ENCODE measurements at regions not wholly inside any gene's neighbourhood (a gene's known extent, or its start where the extent isn't known, plus 50 kb on each side); places are given as distances from the start of the nearest gene placed in this dataset.

DNA sequence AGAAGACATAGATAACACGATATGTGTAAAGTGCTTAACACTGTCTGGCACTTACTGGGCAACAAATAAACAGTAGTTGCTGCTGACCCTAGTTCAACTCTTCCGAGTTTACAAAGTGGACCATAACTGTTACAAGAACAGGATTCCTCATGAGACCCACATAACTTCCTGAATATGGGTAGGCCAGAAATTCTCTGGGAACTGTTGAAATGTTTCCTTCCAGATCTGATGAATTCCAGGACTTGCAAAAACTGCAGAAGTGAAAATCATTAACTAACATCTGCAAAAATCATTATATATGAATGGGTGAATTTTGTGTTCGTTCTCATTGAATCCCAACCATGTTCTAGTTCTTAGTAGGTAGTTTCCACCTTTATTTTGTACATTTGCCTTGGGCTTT is 181.7 kb upstream of the MME start:
- no peaks in the 10 kb centered on the region for H3K4me1 ChIP-seq (ENCODE audit: insufficient read depth, low read length)
- no peaks in the 10 kb centered on the region for H4K20me1 ChIP-seq (ENCODE audit: insufficient read depth, low read length)
- H2AFZ ChIP-seq (ENCODE audit: low read depth, low read length) = no peak overlapping the region
- H3K27me3 ChIP-seq (ENCODE audit: insufficient read depth, low read length) = no peaks in the 10 kb centered on the region
- no peak overlapping the region for H3K9ac ChIP-seq (ENCODE audit: low read length)
- Mint-ChIP-seq H3K27me3 (ENCODE audit: low read depth, unreplicated experiment) (no peaks in the 10 kb centered on the region), H3K4me1 (ENCODE audit: low read depth, unreplicated experiment) (peaks cover 7% of the 10 kb centered on the region), H3K27ac (ENCODE audit: unreplicated experiment) (no peak overlapping the region), H3K4me3 (ENCODE audit: unreplicated experiment) (no peak overlapping the region), H3K36me3 (ENCODE audit: low read depth, unreplicated experiment) (no peaks in the 10 kb centered on the region), H3K9me3 (ENCODE audit: unreplicated experiment) (peaks cover 7% of the 10 kb centered on the region)
- H3K4me2 ChIP-seq (ENCODE audit: low read length) = no peak overlapping the region
- H3K27ac ChIP-seq (ENCODE audit: low read depth, low read length) = no peak overlapping the region
- no peaks in the 10 kb centered on the region for H3K9me3 ChIP-seq (ENCODE audit: insufficient read depth, low read depth, low read length)
- no peak for DNase-seq (ENCODE audit: low read depth)
- TF ChIP-seq CTCF (IDR thresholded peaks at IDR 0.05; ENCODE audit: insufficient read depth, low read depth, low read length) (no peak), EZH2 (IDR thresholded peaks at IDR 0.05; ENCODE audit: insufficient read depth, low read length) (no peak)
- no peaks in the 10 kb centered on the region for H3K79me2 ChIP-seq (ENCODE audit: insufficient read depth, low read length)
- no peaks in the 10 kb centered on the region for H3K36me3 ChIP-seq (ENCODE audit: insufficient read depth, low read length)
- no peak overlapping the region for H3K4me3 ChIP-seq (ENCODE audit: insufficient read depth, low read depth, low read length)
- no peak for FAIRE-seq

DNA sequence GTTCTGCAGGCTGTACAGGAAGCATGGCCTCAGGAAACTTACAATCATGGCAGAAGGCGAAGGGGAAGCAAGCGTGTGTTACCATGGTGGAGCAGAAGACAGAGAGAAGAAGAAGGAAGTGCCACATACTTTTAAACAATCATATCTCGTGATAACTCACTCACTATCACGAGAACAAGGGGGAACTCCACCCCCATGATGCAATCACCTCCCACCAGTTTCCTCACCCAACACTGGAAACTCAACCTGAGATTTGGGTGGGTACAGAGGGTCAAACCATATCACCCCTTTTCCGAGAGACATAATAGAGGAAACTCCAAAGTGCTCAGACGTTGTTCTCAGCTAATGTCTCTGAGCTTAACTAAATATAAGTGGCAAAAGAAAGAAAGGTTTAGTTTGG is 186.3 kb upstream of the MME start:
- peaks cover 4% of the 10 kb centered on the region for H3K4me1 Mint-ChIP-seq (ENCODE audit: low read depth, unreplicated experiment)
- FAIRE-seq = no peak
- Histone ChIP-seq H3K4me3 (ENCODE audit: insufficient read depth, low read depth, low read length) (no peak overlapping the region), H2AFZ (ENCODE audit: low read depth, low read length) (no peak overlapping the region), H3K27ac (ENCODE audit: low read depth, low read length) (no peak overlapping the region), H3K79me2 (ENCODE audit: insufficient read depth, low read length) (no peaks in the 10 kb centered on the region), H3K27me3 (ENCODE audit: insufficient read depth, low read length) (no peaks in the 10 kb centered on the region), H3K9me3 (ENCODE audit: insufficient read depth, low read depth, low read length) (no peaks in the 10 kb centered on the region), H3K36me3 (ENCODE audit: insufficient read depth, low read length) (no peaks in the 10 kb centered on the region), H4K20me1 (ENCODE audit: insufficient read depth, low read length) (no peaks in the 10 kb centered on the region), H3K4me1 (ENCODE audit: insufficient read depth, low read length) (no peaks in the 10 kb centered on the region), H3K9ac (ENCODE audit: low read length) (no peak overlapping the region), H3K4me2 (ENCODE audit: low read length) (no peak overlapping the region)
- no peaks in the 10 kb centered on the region for H3K27me3 Mint-ChIP-seq (ENCODE audit: low read depth, unreplicated experiment)
- TF ChIP-seq EZH2 (IDR thresholded peaks at IDR 0.05; ENCODE audit: insufficient read depth, low read length) = no peak
- TF ChIP-seq CTCF (IDR thresholded peaks at IDR 0.05; ENCODE audit: insufficient read depth, low read depth, low read length) = no peak
- peaks cover 10% of the 10 kb centered on the region for H3K9me3 Mint-ChIP-seq (ENCODE audit: unreplicated experiment)
- H3K27ac Mint-ChIP-seq (ENCODE audit: unreplicated experiment) = no peak overlapping the region
- no peak overlapping the region for H3K4me3 Mint-ChIP-seq (ENCODE audit: unreplicated experiment)
- no peak for DNase-seq (ENCODE audit: low read depth)
- no peaks in the 10 kb centered on the region for H3K36me3 Mint-ChIP-seq (ENCODE audit: low read depth, unreplicated experiment)

DNA sequence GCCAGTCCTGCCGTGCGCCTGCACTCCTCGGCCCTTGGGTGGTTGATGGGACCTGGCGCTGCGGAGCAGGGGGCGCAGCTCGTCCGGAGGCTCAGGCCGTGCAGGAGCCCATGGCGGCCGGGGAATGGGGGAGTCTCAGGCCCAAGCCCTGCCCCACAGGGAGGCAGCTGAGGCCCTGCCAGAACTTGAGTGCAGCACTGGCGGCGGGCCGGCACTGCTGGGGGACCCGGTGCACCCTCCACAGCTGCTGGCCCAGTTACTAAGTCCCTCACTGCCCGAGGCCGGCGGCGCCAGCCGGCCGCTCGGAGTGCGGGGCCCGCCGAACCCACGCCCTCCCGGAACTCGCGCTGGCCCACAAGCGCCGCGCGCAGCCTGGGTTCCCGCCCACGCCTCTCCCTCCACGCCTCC is 190.9 kb upstream of the MME start:
- Histone ChIP-seq H3K36me3 (ENCODE audit: insufficient read depth, low read length) (no peaks in the 10 kb centered on the region), H2AFZ (ENCODE audit: low read depth, low read length) (no peak overlapping the region), H3K4me2 (ENCODE audit: low read length) (no peak overlapping the region), H3K9me3 (ENCODE audit: insufficient read depth, low read depth, low read length) (no peaks in the 10 kb centered on the region), H3K4me3 (ENCODE audit: insufficient read depth, low read depth, low read length) (no peak overlapping the region), H3K27ac (ENCODE audit: low read depth, low read length) (no peak overlapping the region), H3K4me1 (ENCODE audit: insufficient read depth, low read length) (peaks cover 5% of the 10 kb centered on the region), H3K27me3 (ENCODE audit: insufficient read depth, low read length) (no peaks in the 10 kb centered on the region), H3K9ac (ENCODE audit: low read length) (no peak overlapping the region), H3K79me2 (ENCODE audit: insufficient read depth, low read length) (no peaks in the 10 kb centered on the region), H4K20me1 (ENCODE audit: insufficient read depth, low read length) (no peaks in the 10 kb centered on the region)
- TF ChIP-seq CTCF (IDR thresholded peaks at IDR 0.05; ENCODE audit: insufficient read depth, low read depth, low read length) = no peak
- no peak for TF ChIP-seq EZH2 (IDR thresholded peaks at IDR 0.05; ENCODE audit: insufficient read depth, low read length)
- no peak overlapping the region for H3K27ac Mint-ChIP-seq (ENCODE audit: unreplicated experiment)
- no peak for FAIRE-seq
- H3K27me3 Mint-ChIP-seq (ENCODE audit: low read depth, unreplicated experiment) = no peaks in the 10 kb centered on the region
- peaks cover 5% of the 10 kb centered on the region for H3K9me3 Mint-ChIP-seq (ENCODE audit: unreplicated experiment)
- H3K4me1 Mint-ChIP-seq (ENCODE audit: low read depth, unreplicated experiment) = peaks cover 20% of the 10 kb centered on the region
- no peaks in the 10 kb centered on the region for H3K36me3 Mint-ChIP-seq (ENCODE audit: low read depth, unreplicated experiment)
- no peak overlapping the region for H3K4me3 Mint-ChIP-seq (ENCODE audit: unreplicated experiment)
- DNase-seq (ENCODE audit: low read depth) = no peak

Measured in astrocyte (in vitro differentiated cells and primary cell).